LNCAP (cell line): ENCODE measurements at regions not wholly inside any gene's neighbourhood (a gene's known extent, or its start where the extent isn't known, plus 50 kb on each side); places are given as distances from the start of the nearest gene placed in this dataset.

Source experiments
- CTCF ChIP-seq: fragments of 450-650 bp; IDR thresholded peaks from 2 replicates; pipeline ENCODE4 v1.5.1; 2017; ENCODE audit warnings: mild to moderate bottlenecking

- no peak for TF ChIP-seq CTCF
Measured at GRCh38 chr15:29437888-29438702, 168.5 kb upstream of the NSMCE3 start.

GRCh38 chr15:29435811-29436210 is 166.2 kb upstream of the NSMCE3 start:
- no peak for TF ChIP-seq CTCF

- no peak for TF ChIP-seq CTCF
Measured at GRCh38 chr15:29434280-29434679, 164.7 kb upstream of the NSMCE3 start.

- no peak for TF ChIP-seq CTCF
Measured at GRCh38 chr15:29433507-29434248, 164.1 kb upstream of the NSMCE3 start.

- TF ChIP-seq CTCF = no peak
Measured at GRCh38 chr15:29433050-29433318, 163.4 kb upstream of the NSMCE3 start.

- TF ChIP-seq CTCF = no peak
Measured at GRCh38 chr15:29432191-29433049, 162.8 kb upstream of the NSMCE3 start.

GRCh38 chr15:29430831-29431230 is 161.2 kb upstream of the NSMCE3 start:
- TF ChIP-seq CTCF = no peak
